ENCODE measurements at regions not wholly inside any gene's neighbourhood (a gene's known extent, or its start where the extent isn't known, plus 50 kb on each side); places are given as distances from the start of the nearest gene placed in this dataset.
A peak's percentile ranks its signal among the peaks of the same experiment; 100 is the strongest.

- TF ChIP-seq CTCF (IDR thresholded peaks at IDR 0.05), result peak; percentile 87
- Mint-ChIP-seq H3K4me3 (ENCODE audit: unreplicated experiment) (peak overlapping the region; percentile 40), H3K4me1 (ENCODE audit: low read depth) (peaks cover 8% of the 10 kb centered on the region), H3K36me3 (ENCODE audit: low read depth) (no peaks in the 10 kb centered on the region), H3K27ac (ENCODE audit: unreplicated experiment) (no peak overlapping the region), H3K27me3 (ENCODE audit: low read depth) (no peaks in the 10 kb centered on the region), H3K9me3 (ENCODE audit: low read depth) (no peaks in the 10 kb centered on the region)
- no peak for DNase-seq (ENCODE audit: low spot score)
These were observed 395.2 kb upstream of the DCN start for GRCh38 chr12:91577586-91578539.

GRCh38 chr12:91576432-91576831, 393.8 kb upstream of the DCN start:
- TF ChIP-seq CTCF (IDR thresholded peaks at IDR 0.05), result no peak
- H3K27me3 Mint-ChIP-seq (ENCODE audit: low read depth), result no peaks in the 10 kb centered on the region
- no peaks in the 10 kb centered on the region for H3K9me3 Mint-ChIP-seq (ENCODE audit: low read depth)
- H3K27ac Mint-ChIP-seq (ENCODE audit: unreplicated experiment), result no peak overlapping the region
- DNase-seq (ENCODE audit: low spot score), result no peak
- no peaks in the 10 kb centered on the region for H3K36me3 Mint-ChIP-seq (ENCODE audit: low read depth)
- no peak overlapping the region for H3K4me3 Mint-ChIP-seq (ENCODE audit: unreplicated experiment)
- peaks cover 8% of the 10 kb centered on the region for H3K4me1 Mint-ChIP-seq (ENCODE audit: low read depth)

GRCh38 chr12:91575630-91576029, 393.0 kb upstream of the DCN start:
- H3K9me3 Mint-ChIP-seq (ENCODE audit: low read depth), result no peaks in the 10 kb centered on the region
- H3K27me3 Mint-ChIP-seq (ENCODE audit: low read depth), result no peaks in the 10 kb centered on the region
- peaks cover 8% of the 10 kb centered on the region for H3K4me1 Mint-ChIP-seq (ENCODE audit: low read depth)
- H3K4me3 Mint-ChIP-seq (ENCODE audit: unreplicated experiment), result no peak overlapping the region
- no peak overlapping the region for H3K27ac Mint-ChIP-seq (ENCODE audit: unreplicated experiment)
- no peaks in the 10 kb centered on the region for H3K36me3 Mint-ChIP-seq (ENCODE audit: low read depth)
- no peak for TF ChIP-seq CTCF (IDR thresholded peaks at IDR 0.05)
- DNase-seq (ENCODE audit: low spot score), result no peak

DNA sequence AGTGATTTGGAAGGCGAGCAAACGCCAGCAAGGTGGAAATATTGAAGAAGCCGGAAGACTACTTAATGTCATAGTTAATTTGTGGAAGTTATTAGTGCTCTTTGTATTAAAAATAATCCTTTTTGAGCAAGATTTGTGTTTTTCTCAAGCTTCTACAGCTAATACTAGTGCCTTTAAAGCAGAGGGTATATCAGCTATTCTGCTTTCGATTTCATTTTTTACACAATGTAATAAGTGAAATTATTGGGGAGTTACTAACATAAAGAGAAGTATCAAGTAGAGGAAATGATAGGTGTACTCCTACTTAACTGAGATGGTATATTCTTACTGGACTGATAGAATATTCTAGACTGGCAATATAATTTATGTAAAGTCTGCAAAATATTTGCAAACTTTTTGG, 392.4 kb upstream of the DCN start:
- Mint-ChIP-seq H3K4me1 (ENCODE audit: low read depth) (peaks cover 8% of the 10 kb centered on the region), H3K27me3 (ENCODE audit: low read depth) (no peaks in the 10 kb centered on the region), H3K4me3 (ENCODE audit: unreplicated experiment) (no peak overlapping the region), H3K27ac (ENCODE audit: unreplicated experiment) (no peak overlapping the region), H3K9me3 (ENCODE audit: low read depth) (no peaks in the 10 kb centered on the region), H3K36me3 (ENCODE audit: low read depth) (no peaks in the 10 kb centered on the region)
- no peak for DNase-seq (ENCODE audit: low spot score)
- no peak for TF ChIP-seq CTCF (IDR thresholded peaks at IDR 0.05)

GRCh38 chr12:91574391-91574790, 391.8 kb upstream of the DCN start:
- H3K36me3 Mint-ChIP-seq (ENCODE audit: low read depth), result no peaks in the 10 kb centered on the region
- H3K4me3 Mint-ChIP-seq (ENCODE audit: unreplicated experiment), result no peak overlapping the region
- no peaks in the 10 kb centered on the region for H3K9me3 Mint-ChIP-seq (ENCODE audit: low read depth)
- TF ChIP-seq CTCF (IDR thresholded peaks at IDR 0.05), result no peak
- DNase-seq (ENCODE audit: low spot score), result no peak
- peaks cover 8% of the 10 kb centered on the region for H3K4me1 Mint-ChIP-seq (ENCODE audit: low read depth)
- H3K27ac Mint-ChIP-seq (ENCODE audit: unreplicated experiment), result no peak overlapping the region
- H3K27me3 Mint-ChIP-seq (ENCODE audit: low read depth), result no peaks in the 10 kb centered on the region
